SK-N-MC (cell line): ENCODE measurements at regions not wholly inside any gene's neighbourhood (a gene's known extent, or its start where the extent isn't known, plus 50 kb on each side); places are given as distances from the start of the nearest gene placed in this dataset.

Source experiments
- EZH2 ChIP-seq: fragments of 200-600 bp; sonication (generic); IDR thresholded peaks from one replicate; pipeline ENCODE4 v1.6.1; 2017; ENCODE audit warnings: antibody characterized with exemption
- POLR2AphosphoS5 ChIP-seq: IDR thresholded peaks from 2 replicates; pipeline ENCODE4 v1.6.1; 2012; ENCODE audit warnings: mild to moderate bottlenecking, low read depth, low read length, borderline replicate concordance

- TF ChIP-seq POLR2AphosphoS5: no peak
- TF ChIP-seq EZH2: no peak
Measured at GRCh38 chr10:36788152-36788551, 337.2 kb upstream of the ANKRD30A start.
